Mesendoderm (in vitro differentiated cells): ENCODE measurements at regions not wholly inside any gene's neighbourhood (a gene's known extent, or its start where the extent isn't known, plus 50 kb on each side); places are given as distances from the start of the nearest gene placed in this dataset.

Experiments used
- DNase-seq: peaks from one replicate; pipeline ENCODE4 v3.0.0; 2013
- H2AK5ac ChIP-seq: 2 replicates; pipeline ENCODE4 v1.6.1; 2013; ENCODE audit warnings: low read length, inconsistent platforms
- H2BK120ac ChIP-seq: 2 replicates; pipeline ENCODE4 v1.6.1; 2013; ENCODE audit warnings: low read depth, mild to moderate bottlenecking, low read length, moderate library complexity, mixed read lengths
- H2BK15ac ChIP-seq: replicated peaks from 2 replicates; pipeline ENCODE4 v1.6.1; 2013; ENCODE audit warnings: low read depth, mild to moderate bottlenecking, moderate library complexity
- H2BK5ac ChIP-seq: 2 replicates; pipeline ENCODE4 v1.6.1; 2013; ENCODE audit warnings: low read length, inconsistent platforms
- H3K18ac ChIP-seq: 2 replicates; pipeline ENCODE4 v1.6.1; 2013; ENCODE audit warnings: mild to moderate bottlenecking, low read length, mixed read lengths
- H3K23ac ChIP-seq: one replicate; pipeline ENCODE4 v1.6.1; 2013; ENCODE audit warnings: low read length
- H3K27ac ChIP-seq: 2 replicates; pipeline ENCODE4 v1.5.1; 2013; ENCODE audit warnings: low read depth, mild to moderate bottlenecking, inconsistent platforms, low read length, moderate library complexity
- H3K27me3 ChIP-seq: 2 replicates; pipeline ENCODE4 v1.6.1; 2013; ENCODE audit warnings: low read length, control low read depth, mild to moderate bottlenecking, inconsistent platforms; ENCODE audit not compliant: insufficient read depth, poor library complexity
- H3K36me3 ChIP-seq: 2 replicates; pipeline ENCODE4 v1.6.1; 2013; ENCODE audit warnings: low read length, inconsistent platforms; ENCODE audit not compliant: control insufficient read depth, insufficient read depth
- H3K4ac ChIP-seq: one replicate; pipeline ENCODE4 v1.6.1; 2013; ENCODE audit warnings: low read depth, mild to moderate bottlenecking, low read length, moderate library complexity
- H3K4me1 ChIP-seq: 2 replicates; pipeline ENCODE4 v1.6.1; 2013; ENCODE audit warnings: low read depth, low read length, inconsistent platforms; ENCODE audit not compliant: control insufficient read depth
- H3K4me2 ChIP-seq: 2 replicates; pipeline ENCODE4 v1.6.1; 2013; ENCODE audit warnings: low read length
- H3K4me3 ChIP-seq: 2 replicates; pipeline ENCODE4 v1.5.1; 2013; ENCODE audit warnings: mild to moderate bottlenecking, low read length
- H3K56ac ChIP-seq: one replicate; pipeline ENCODE4 v1.6.1; 2013; ENCODE audit warnings: low read length
- H3K79me1 ChIP-seq: 2 replicates; pipeline ENCODE4 v1.6.1; 2013; ENCODE audit warnings: low read length, inconsistent platforms
- H3K79me2 ChIP-seq: 2 replicates; pipeline ENCODE4 v1.6.1; 2013; ENCODE audit warnings: mild to moderate bottlenecking, low read length; ENCODE audit not compliant: control insufficient read depth, insufficient read depth
- H3K9ac ChIP-seq: 2 replicates; pipeline ENCODE4 v1.6.1; 2013; ENCODE audit warnings: low read length, inconsistent platforms
- H4K5ac ChIP-seq: one replicate; pipeline ENCODE4 v1.6.1; 2013; ENCODE audit warnings: low read length
- H4K8ac ChIP-seq: one replicate; pipeline ENCODE4 v1.6.1; 2013; ENCODE audit warnings: low read depth, mild to moderate bottlenecking, control low read depth, low read length, moderate library complexity
- WGBS: extraction: QIAGEN DNeasy Blood & Tissue Kit; methylation state at CpG from one replicate; pipeline ENCODE4 v1.1.7; 2013; ENCODE audit warnings: low lambda C conversion rate, missing lambda C conversion rate; ENCODE audit not compliant: insufficient coverage; ENCODE audit errors: extremely low coverage; 5-methylcytosine and 5-hydroxymethylcytosine counted together

DNA sequence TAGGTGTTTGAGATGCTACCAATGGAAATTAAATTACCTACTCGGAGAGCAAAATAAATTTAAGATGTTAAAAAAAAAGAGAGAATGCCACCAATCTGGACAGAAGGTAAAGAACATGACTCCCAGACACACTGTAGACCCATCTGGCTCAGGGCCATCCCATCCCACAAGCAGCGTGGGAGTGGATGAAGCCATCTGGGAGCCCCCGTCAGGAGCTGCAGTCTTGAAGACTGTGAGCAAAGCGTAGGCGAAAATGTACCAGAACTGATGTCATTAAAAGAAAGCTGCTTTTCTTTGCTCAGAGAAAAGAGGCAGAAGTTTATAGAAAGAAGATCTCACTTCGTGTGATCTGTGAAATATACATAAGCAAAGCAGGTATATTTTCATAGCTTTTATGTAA lies 815.7 kb downstream of the QKI start:
- no peaks in the 10 kb centered on the region for H3K79me2 ChIP-seq
- no peak overlapping the region for H2BK15ac ChIP-seq
- H3K56ac ChIP-seq = no peak overlapping the region
- no peak overlapping the region for H3K9ac ChIP-seq
- no peaks in the 10 kb centered on the region for H3K4me1 ChIP-seq
- H3K79me1 ChIP-seq = no peaks in the 10 kb centered on the region
- H4K5ac ChIP-seq = no peak overlapping the region
- no peaks in the 10 kb centered on the region for H3K36me3 ChIP-seq
- no peak overlapping the region for H2BK5ac ChIP-seq
- no CpG with 5 or more reads among the region's 6 CpGs for WGBS
- H3K23ac ChIP-seq = no peak overlapping the region
- H3K4ac ChIP-seq = no peak overlapping the region
- no peak overlapping the region for H3K27ac ChIP-seq
- H2BK120ac ChIP-seq = no peak overlapping the region
- no peak overlapping the region for H2AK5ac ChIP-seq
- H3K27me3 ChIP-seq = no peaks in the 10 kb centered on the region
- no peak for DNase-seq
- H4K8ac ChIP-seq = no peak overlapping the region
- H3K4me2 ChIP-seq = no peak overlapping the region
- H3K18ac ChIP-seq = no peak overlapping the region
- H3K4me3 ChIP-seq = no peak overlapping the region

DNA sequence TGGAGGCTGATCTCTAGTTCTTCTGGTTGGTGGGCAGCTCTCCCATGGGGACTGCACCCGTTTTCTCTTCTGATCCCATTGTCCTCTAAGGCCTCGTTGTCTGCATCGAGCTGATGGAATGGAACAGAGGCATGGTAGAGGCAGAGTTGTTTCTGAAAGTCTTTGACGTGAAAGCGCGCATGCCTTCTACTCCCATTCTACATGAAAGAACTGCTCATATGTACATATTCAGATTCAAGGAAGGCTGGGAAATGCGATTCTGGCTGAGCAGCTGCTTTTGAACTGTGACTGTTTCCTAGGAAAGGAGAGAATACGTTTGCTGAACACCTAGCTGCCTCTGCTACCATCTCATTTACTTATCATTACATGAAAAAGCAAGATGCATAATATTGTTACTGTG lies 815.2 kb downstream of the QKI start:
- no peak overlapping the region for H4K5ac ChIP-seq
- H3K27ac ChIP-seq = no peak overlapping the region
- H3K4ac ChIP-seq = no peak overlapping the region
- no peak overlapping the region for H3K56ac ChIP-seq
- no peak for DNase-seq
- no peak overlapping the region for H3K23ac ChIP-seq
- no peaks in the 10 kb centered on the region for H3K27me3 ChIP-seq
- no peak overlapping the region for H2AK5ac ChIP-seq
- H3K9ac ChIP-seq = no peak overlapping the region
- no peak overlapping the region for H2BK120ac ChIP-seq
- no peaks in the 10 kb centered on the region for H3K36me3 ChIP-seq
- H4K8ac ChIP-seq = no peak overlapping the region
- H3K4me1 ChIP-seq = no peaks in the 10 kb centered on the region
- H3K18ac ChIP-seq = no peak overlapping the region
- H3K79me1 ChIP-seq = no peaks in the 10 kb centered on the region
- H2BK15ac ChIP-seq = no peak overlapping the region
- no CpG with 5 or more reads among the region's 8 CpGs for WGBS
- H2BK5ac ChIP-seq = no peak overlapping the region
- H3K4me3 ChIP-seq = no peak overlapping the region
- no peaks in the 10 kb centered on the region for H3K79me2 ChIP-seq
- H3K4me2 ChIP-seq = no peak overlapping the region

DNA sequence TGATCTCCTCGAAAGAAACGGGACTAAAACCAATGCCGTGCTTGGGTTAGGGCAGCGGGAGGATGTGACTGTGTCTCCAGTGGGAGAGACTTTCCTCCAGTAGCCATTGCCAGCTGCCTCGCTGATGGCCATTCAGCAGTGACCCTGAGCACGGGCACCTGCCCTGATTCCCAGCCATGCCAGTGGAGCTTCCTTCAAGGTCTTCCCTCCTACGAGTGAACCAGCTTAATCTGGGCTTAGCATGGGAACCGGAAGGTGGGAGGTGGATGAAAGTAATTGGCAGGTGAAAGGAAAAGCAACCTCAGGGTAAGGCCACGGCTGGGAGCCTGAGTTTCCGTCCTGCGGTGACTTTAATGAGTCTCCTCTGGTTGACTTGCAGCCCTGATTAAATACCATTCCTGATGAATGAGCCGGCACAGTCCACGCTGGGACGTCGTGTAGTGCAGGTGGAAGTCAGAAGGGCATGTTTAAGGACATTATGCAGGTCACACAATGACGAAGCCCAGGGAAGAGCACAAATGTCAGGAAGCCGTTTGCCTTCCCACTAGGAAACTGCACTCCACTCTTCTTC lies 813.5 kb downstream of the QKI start:
- H3K36me3 ChIP-seq = no peaks in the 10 kb centered on the region
- no peak overlapping the region for H3K4me3 ChIP-seq
- H3K27ac ChIP-seq = no peak overlapping the region
- no peak overlapping the region for H4K5ac ChIP-seq
- no peak overlapping the region for H3K9ac ChIP-seq
- no peak overlapping the region for H2BK120ac ChIP-seq
- H3K79me1 ChIP-seq = no peaks in the 10 kb centered on the region
- H3K18ac ChIP-seq = no peak overlapping the region
- H2BK5ac ChIP-seq = no peak overlapping the region
- H3K4me2 ChIP-seq = no peak overlapping the region
- H3K27me3 ChIP-seq = no peaks in the 10 kb centered on the region
- peak; percentile 4 for DNase-seq
- H4K8ac ChIP-seq = no peak overlapping the region
- no CpG with 5 or more reads among the region's 17 CpGs for WGBS
- no peaks in the 10 kb centered on the region for H3K4me1 ChIP-seq
- H3K79me2 ChIP-seq = no peaks in the 10 kb centered on the region
- H3K4ac ChIP-seq = no peak overlapping the region
- H3K56ac ChIP-seq = no peak overlapping the region
- no peak overlapping the region for H3K23ac ChIP-seq
- H2BK15ac ChIP-seq = no peak overlapping the region
- H2AK5ac ChIP-seq = no peak overlapping the region

DNA sequence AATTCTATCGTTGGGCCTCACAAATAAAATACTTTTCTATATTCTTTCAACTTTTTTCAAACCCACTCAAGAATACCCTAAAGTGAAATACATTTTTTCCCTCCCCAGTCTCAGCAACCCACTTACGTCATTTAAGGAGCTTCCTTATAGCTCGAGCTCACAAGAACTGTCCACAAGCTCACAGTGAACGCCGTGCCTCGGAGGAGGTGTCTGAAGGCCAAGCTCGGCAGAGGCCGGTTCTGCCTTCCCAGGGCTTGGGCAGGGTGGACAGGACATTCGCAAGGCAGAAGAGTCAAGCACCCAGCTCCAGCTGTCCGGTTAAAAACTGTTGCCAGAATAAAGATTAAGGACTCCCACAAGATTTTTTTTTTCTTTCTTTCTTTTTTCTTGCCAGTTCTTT lies 802.3 kb downstream of the QKI start:
- Histone ChIP-seq H3K36me3 (no peaks in the 10 kb centered on the region), H2BK120ac (no peak overlapping the region), H3K4ac (no peak overlapping the region), H3K79me2 (no peaks in the 10 kb centered on the region), H3K18ac (no peak overlapping the region), H2BK5ac (no peak overlapping the region), H2BK15ac (no peak overlapping the region), H4K5ac (no peak overlapping the region), H3K79me1 (no peaks in the 10 kb centered on the region), H3K27ac (no peak overlapping the region), H4K8ac (no peak overlapping the region), H3K9ac (no peak overlapping the region), H3K27me3 (no peaks in the 10 kb centered on the region), H3K23ac (no peak overlapping the region), H3K4me3 (no peak overlapping the region), H3K56ac (no peak overlapping the region), H3K4me1 (no peaks in the 10 kb centered on the region), H3K4me2 (no peak overlapping the region), H2AK5ac (no peak overlapping the region)
- WGBS = 100% methylated on average over 1 of the region's 10 CpGs
- DNase-seq = no peak

DNA sequence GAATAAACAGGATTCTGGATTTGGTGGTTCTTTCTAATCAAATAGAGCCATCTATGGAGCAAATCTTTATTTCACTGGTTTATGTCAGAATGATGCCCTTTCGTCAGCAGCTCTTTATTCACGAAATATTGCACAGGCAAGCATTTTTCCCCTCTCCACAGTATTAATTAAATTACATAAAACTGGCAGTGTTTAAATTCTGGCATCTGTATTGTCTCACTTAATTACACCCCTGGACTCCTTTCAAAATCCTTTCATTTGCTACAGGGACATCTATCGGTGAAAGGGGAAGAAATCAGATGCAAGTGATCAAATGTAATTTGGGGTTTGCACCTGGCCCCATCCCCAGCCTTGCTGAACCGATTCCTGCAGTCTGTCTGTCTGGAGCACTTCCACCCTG lies 801.9 kb downstream of the QKI start:
- no CpG with 5 or more reads among the region's 4 CpGs for WGBS
- no peak overlapping the region for H2BK120ac ChIP-seq
- H3K36me3 ChIP-seq = no peaks in the 10 kb centered on the region
- H2AK5ac ChIP-seq = no peak overlapping the region
- no peak overlapping the region for H3K56ac ChIP-seq
- no peaks in the 10 kb centered on the region for H3K79me2 ChIP-seq
- no peaks in the 10 kb centered on the region for H3K27me3 ChIP-seq
- H3K23ac ChIP-seq = no peak overlapping the region
- H4K8ac ChIP-seq = no peak overlapping the region
- H4K5ac ChIP-seq = no peak overlapping the region
- no peak overlapping the region for H3K27ac ChIP-seq
- no peak overlapping the region for H2BK5ac ChIP-seq
- no peak overlapping the region for H3K4me3 ChIP-seq
- H2BK15ac ChIP-seq = no peak overlapping the region
- no peak overlapping the region for H3K9ac ChIP-seq
- H3K4me1 ChIP-seq = no peaks in the 10 kb centered on the region
- H3K4ac ChIP-seq = no peak overlapping the region
- no peaks in the 10 kb centered on the region for H3K79me1 ChIP-seq
- no peak overlapping the region for H3K4me2 ChIP-seq
- H3K18ac ChIP-seq = no peak overlapping the region
- no peak for DNase-seq

DNA sequence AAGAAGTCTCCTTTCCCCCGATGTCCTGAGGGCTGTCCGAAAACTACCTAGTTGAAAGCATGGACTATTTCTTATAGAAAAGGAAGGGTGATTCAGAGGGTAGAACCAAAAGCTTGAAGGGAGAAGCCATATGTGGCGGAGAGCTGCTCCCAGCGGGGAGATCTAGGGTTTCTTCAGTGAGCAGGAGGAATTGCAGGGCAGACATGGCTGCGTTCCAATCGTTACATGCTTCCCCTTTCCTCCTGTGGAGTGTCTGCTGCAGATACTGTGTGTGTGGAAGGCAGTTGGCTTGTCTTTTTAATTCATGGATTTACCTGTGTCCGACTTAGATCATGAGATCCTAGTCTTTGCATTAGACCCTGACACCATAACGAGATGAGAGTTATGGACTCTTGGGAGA lies 799.5 kb downstream of the QKI start:
- Histone ChIP-seq H3K79me1 (no peaks in the 10 kb centered on the region), H3K4me3 (no peak overlapping the region)

More for the DNA sequence above, 799.5 kb downstream of the QKI start:
- Histone ChIP-seq H3K27me3 (no peaks in the 10 kb centered on the region), H3K9ac (no peak overlapping the region), H2AK5ac (no peak overlapping the region), H3K23ac (no peak overlapping the region), H3K36me3 (no peaks in the 10 kb centered on the region), H3K27ac (no peak overlapping the region), H3K4ac (no peak overlapping the region), H3K4me1 (no peaks in the 10 kb centered on the region), H3K56ac (no peak overlapping the region), H4K8ac (no peak overlapping the region), H3K18ac (no peak overlapping the region), H4K5ac (no peak overlapping the region), H2BK15ac (no peak overlapping the region), H3K79me2 (no peaks in the 10 kb centered on the region), H3K4me2 (no peak overlapping the region), H2BK5ac (no peak overlapping the region), H2BK120ac (no peak overlapping the region)
- WGBS = no CpG with 5 or more reads among the region's 8 CpGs
- DNase-seq = no peak
